Astrocyte (in vitro differentiated cells and primary cell): ENCODE measurements at regions not wholly inside any gene's neighbourhood (a gene's known extent, or its start where the extent isn't known, plus 50 kb on each side); places are given as distances from the start of the nearest gene placed in this dataset.

Experiments used
- EZH2 ChIP-seq: IDR thresholded peaks from 2 replicates; pipeline ENCODE4 v1.6.1; 2012; ENCODE audit warnings: mild to moderate bottlenecking, low read length, inconsistent platforms; ENCODE audit not compliant: insufficient read depth
- TF ChIP-seq, protein P1 (sequence below): IDR thresholded peaks from 2 replicates; pipeline ENCODE4 v1.5.1; 2011; ENCODE audit warnings: low read depth, mild to moderate bottlenecking, inconsistent platforms, low read length, moderate library complexity; ENCODE audit not compliant: insufficient read depth

DNA sequence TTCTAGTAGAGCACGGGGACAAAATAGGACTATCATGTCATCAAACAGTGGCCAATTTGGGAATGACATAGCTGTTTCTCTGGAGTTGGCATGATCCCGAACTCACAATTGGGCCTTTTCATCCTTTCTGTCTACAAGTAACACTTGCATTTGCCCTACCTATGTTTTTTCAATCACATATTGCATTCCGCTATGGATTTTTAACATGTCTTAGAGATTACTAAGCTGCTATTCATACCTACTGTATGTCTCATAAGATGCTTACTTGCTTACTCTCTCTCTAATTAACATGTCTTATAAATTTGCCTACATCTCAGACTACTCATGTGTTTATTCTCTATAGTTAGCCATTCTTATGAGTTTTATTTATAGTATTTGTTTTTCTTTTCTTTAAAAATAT, 341.2 kb upstream of the CTNND2 start:
- TF ChIP-seq, protein P1, sequence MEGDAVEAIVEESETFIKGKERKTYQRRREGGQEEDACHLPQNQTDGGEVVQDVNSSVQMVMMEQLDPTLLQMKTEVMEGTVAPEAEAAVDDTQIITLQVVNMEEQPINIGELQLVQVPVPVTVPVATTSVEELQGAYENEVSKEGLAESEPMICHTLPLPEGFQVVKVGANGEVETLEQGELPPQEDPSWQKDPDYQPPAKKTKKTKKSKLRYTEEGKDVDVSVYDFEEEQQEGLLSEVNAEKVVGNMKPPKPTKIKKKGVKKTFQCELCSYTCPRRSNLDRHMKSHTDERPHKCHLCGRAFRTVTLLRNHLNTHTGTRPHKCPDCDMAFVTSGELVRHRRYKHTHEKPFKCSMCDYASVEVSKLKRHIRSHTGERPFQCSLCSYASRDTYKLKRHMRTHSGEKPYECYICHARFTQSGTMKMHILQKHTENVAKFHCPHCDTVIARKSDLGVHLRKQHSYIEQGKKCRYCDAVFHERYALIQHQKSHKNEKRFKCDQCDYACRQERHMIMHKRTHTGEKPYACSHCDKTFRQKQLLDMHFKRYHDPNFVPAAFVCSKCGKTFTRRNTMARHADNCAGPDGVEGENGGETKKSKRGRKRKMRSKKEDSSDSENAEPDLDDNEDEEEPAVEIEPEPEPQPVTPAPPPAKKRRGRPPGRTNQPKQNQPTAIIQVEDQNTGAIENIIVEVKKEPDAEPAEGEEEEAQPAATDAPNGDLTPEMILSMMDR = no peak
- no peak for TF ChIP-seq EZH2
